Prostate gland (tissue), 2 donors: ENCODE measurements at regions not wholly inside any gene's neighbourhood (a gene's known extent, or its start where the extent isn't known, plus 50 kb on each side); places are given as distances from the start of the nearest gene placed in this dataset.

Experiments
- POLR2A ChIP-seq: fragments of 450-650 bp; IDR thresholded peaks from one replicate; pipeline ENCODE4 v1.6.1; 2016; ENCODE audit warnings: antibody characterized with exemption, mild to moderate bottlenecking
- TF ChIP-seq, protein P1 (sequence below), 4 experiments: fragments of 200-600 bp in 2 of 4; fragments of 450-650 bp in 2 of 4; sonication (generic) in 2 of 4; IDR thresholded peaks; 1 replicate in 3 of 4; 2 replicates in 1 of 4; pipeline ENCODE4 v1.5.1; 2016 to 2019; ENCODE audit warnings: antibody characterized with exemption in 4 of 4, mild to moderate bottlenecking in 2 of 4, moderate library complexity in 2 of 4

DNA sequence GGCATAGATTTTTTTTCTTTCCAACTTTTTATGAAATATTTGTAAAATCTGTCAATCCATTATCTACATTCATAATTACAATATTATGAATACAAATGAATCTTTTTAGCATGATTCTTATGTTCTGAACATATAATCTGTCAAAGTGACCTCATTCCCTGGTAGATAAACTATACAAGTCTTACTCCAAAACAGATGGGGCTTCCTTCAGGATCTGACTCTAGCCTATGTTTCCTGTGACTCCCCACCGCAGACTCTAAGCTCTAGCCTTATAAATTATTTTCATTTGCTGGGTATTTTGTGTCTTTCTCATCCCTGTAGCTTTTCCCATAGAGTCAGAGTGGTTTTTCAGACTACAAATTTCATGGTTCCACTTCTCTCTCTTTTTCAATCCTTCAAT, 202.1 kb upstream of the KITLG start:
- TF ChIP-seq, protein P1, sequence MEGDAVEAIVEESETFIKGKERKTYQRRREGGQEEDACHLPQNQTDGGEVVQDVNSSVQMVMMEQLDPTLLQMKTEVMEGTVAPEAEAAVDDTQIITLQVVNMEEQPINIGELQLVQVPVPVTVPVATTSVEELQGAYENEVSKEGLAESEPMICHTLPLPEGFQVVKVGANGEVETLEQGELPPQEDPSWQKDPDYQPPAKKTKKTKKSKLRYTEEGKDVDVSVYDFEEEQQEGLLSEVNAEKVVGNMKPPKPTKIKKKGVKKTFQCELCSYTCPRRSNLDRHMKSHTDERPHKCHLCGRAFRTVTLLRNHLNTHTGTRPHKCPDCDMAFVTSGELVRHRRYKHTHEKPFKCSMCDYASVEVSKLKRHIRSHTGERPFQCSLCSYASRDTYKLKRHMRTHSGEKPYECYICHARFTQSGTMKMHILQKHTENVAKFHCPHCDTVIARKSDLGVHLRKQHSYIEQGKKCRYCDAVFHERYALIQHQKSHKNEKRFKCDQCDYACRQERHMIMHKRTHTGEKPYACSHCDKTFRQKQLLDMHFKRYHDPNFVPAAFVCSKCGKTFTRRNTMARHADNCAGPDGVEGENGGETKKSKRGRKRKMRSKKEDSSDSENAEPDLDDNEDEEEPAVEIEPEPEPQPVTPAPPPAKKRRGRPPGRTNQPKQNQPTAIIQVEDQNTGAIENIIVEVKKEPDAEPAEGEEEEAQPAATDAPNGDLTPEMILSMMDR (IDR thresholded peaks at IDR 0.05): no peak
- no peak for TF ChIP-seq POLR2A
